H1 (cell line): ENCODE measurements at regions not wholly inside any gene's neighbourhood (a gene's known extent, or its start where the extent isn't known, plus 50 kb on each side); places are given as distances from the start of the nearest gene placed in this dataset.

ENCODE experiments used
- CTCF ChIA-PET: fragments of 300-600 bp; sonication (Branson Sonifier 250); formaldehyde crosslinking; loops from one replicate; lab custom pipeline; 2021; ENCODE audit not compliant: partially characterized antibody; lab: Charles Lee
- POLR2A ChIA-PET: fragments of 300-600 bp; sonication (Branson Sonifier 250); formaldehyde crosslinking; loops from one replicate; lab custom pipeline; 2021; ENCODE audit warnings: inconsistent platforms; ENCODE audit not compliant: partially characterized antibody; lab: Charles Lee
- DNase-seq, 2 experiments: peaks; one replicate each; pipeline versions ENCODE4 v3.0.0 to v3.0.0-alpha.2; 2010 to 2022; ENCODE audit warnings: low spot score in 2 of 2, low read depth in 1 of 2, mixed read lengths in 1 of 2
- FAIRE-seq: peaks from 2 replicates; lab custom pipeline; 2011; peaks lifted over from hg19 to GRCh38; lab: Jason Lieb, UNC
- H2AFZ ChIP-seq: 2 replicates; pipeline ENCODE4 v1.8.1; 2012; ENCODE audit warnings: low read length, inconsistent platforms
- H2AK5ac ChIP-seq: 2 replicates; pipeline ENCODE4 v1.6.1; 2013; ENCODE audit warnings: low read depth, low read length
- H2BK120ac ChIP-seq: replicated peaks from 2 replicates; pipeline ENCODE3; 2013; ENCODE audit warnings: low read depth, low read length, inconsistent platforms
- H2BK12ac ChIP-seq: 2 replicates; pipeline ENCODE4 v1.6.1; 2013; ENCODE audit warnings: low read depth, low read length
- H2BK15ac ChIP-seq: 2 replicates; pipeline ENCODE4 v1.6.1; 2013; ENCODE audit warnings: low read length
- H2BK20ac ChIP-seq: 2 replicates; pipeline ENCODE4 v1.6.1; 2013; ENCODE audit warnings: low read length
- H2BK5ac ChIP-seq: 2 replicates; pipeline ENCODE4 v1.6.1; 2013; ENCODE audit warnings: low read depth, low read length
- H3K14ac ChIP-seq: 2 replicates; pipeline ENCODE4 v1.6.1; 2013; ENCODE audit warnings: inconsistent platforms; ENCODE audit not compliant: insufficient read length
- H3K18ac ChIP-seq: 2 replicates; pipeline ENCODE4 v1.6.1; 2013; ENCODE audit warnings: low read length; ENCODE audit errors: extremely low read depth
- H3K23ac ChIP-seq: 2 replicates; pipeline ENCODE4 v1.6.1; 2013; ENCODE audit warnings: inconsistent platforms; ENCODE audit not compliant: insufficient read length
- H3K23me2 ChIP-seq: 2 replicates; pipeline ENCODE4 v1.6.1; 2013; ENCODE audit warnings: low read depth, low read length
- H3K27ac ChIP-seq: 2 replicates; pipeline ENCODE4 v1.6.1; 2011; ENCODE audit warnings: low read depth, low read length, inconsistent platforms
- H3K27me3 ChIP-seq, 4 experiments: replicated peaks in 1 of 4; 1 replicate in 1 of 4; 2 replicates in 3 of 4; pipeline versions ENCODE4 v1.6.1 to v1.8.1; 2011 to 2013; ENCODE audit warnings: low read length in 3 of 4, mild to moderate bottlenecking in 3 of 4, inconsistent platforms in 2 of 4, mixed read lengths in 2 of 4, moderate library complexity in 1 of 4; ENCODE audit not compliant: control insufficient read depth in 3 of 4, insufficient read depth in 3 of 4; ENCODE audit errors: extremely low read depth in 1 of 4
- H3K36me3 ChIP-seq, 4 experiments: 2 replicates each; pipeline versions ENCODE4 v1.6.1 to v1.8.1; 2011 to 2013; ENCODE audit warnings: mild to moderate bottlenecking in 4 of 4, low read length in 3 of 4, moderate library complexity in 2 of 4, control low read depth in 1 of 4, inconsistent platforms in 1 of 4; ENCODE audit not compliant: insufficient read depth in 4 of 4, control insufficient read depth in 2 of 4
- H3K4ac ChIP-seq: replicated peaks from 2 replicates; pipeline ENCODE3; 2013; ENCODE audit warnings: low read length, low read depth, mixed read lengths, inconsistent platforms; ENCODE audit not compliant: insufficient read length
- H3K4me1 ChIP-seq, 4 experiments: replicated peaks in 1 of 4; 1 replicate in 1 of 4; 2 replicates in 3 of 4; pipeline versions ENCODE4 v1.6.1 to v1.8.1; 2011 to 2013; ENCODE audit warnings: low read length in 3 of 4, inconsistent platforms in 2 of 4, mixed read lengths in 1 of 4; ENCODE audit not compliant: insufficient read depth in 4 of 4, control insufficient read depth in 3 of 4
- H3K4me2 ChIP-seq, 2 experiments: 2 replicates each; pipeline versions ENCODE4 v1.6.1 to v1.8.1; 2011 to 2013; ENCODE audit warnings: low read depth in 2 of 2, low read length in 2 of 2, control low read depth in 1 of 2, inconsistent platforms in 1 of 2, mild to moderate bottlenecking in 1 of 2; ENCODE audit not compliant: insufficient read depth in 1 of 2
- H3K4me3 ChIP-seq, 4 experiments: fragments of 200-600, 300-600 bp in 1 of 4; sonication (generic), shearing (Covaris generic), sonication (Bioruptor Twin) in 1 of 4; 2 replicates each; pipeline versions ENCODE4 v1.5.1 to v1.8.1; 2011 to 2016; ENCODE audit warnings: low read length in 4 of 4, low read depth in 3 of 4, control low read depth in 2 of 4, inconsistent platforms in 2 of 4, mild to moderate bottlenecking in 2 of 4, mixed read lengths in 1 of 4, moderate library complexity in 1 of 4; ENCODE audit not compliant: insufficient read depth in 2 of 4; ENCODE audit errors: extremely low read depth in 1 of 4
- H3K56ac ChIP-seq: replicated peaks from 2 replicates; pipeline ENCODE3; 2013; ENCODE audit warnings: low read depth, mild to moderate bottlenecking, mixed read lengths, low read length, inconsistent platforms; ENCODE audit not compliant: insufficient read length
- H3K79me1 ChIP-seq: 2 replicates; pipeline ENCODE4 v1.6.1; 2013; ENCODE audit warnings: low read depth, low read length, control low read depth
- H3K79me2 ChIP-seq, 2 experiments: 2 replicates each; pipeline versions ENCODE4 v1.6.1 to v1.8.1; 2012 to 2013; ENCODE audit warnings: low read length in 2 of 2, mild to moderate bottlenecking in 2 of 2, inconsistent platforms in 1 of 2; ENCODE audit not compliant: insufficient read depth in 2 of 2, control insufficient read depth in 1 of 2
- H3K9ac ChIP-seq, 4 experiments: replicated peaks in 1 of 4; 1 replicate in 1 of 4; 2 replicates in 3 of 4; pipeline versions ENCODE4 v1.6.1 to v1.8.1; 2011 to 2013; ENCODE audit warnings: low read depth in 3 of 4, low read length in 3 of 4, control low read depth in 2 of 4, mild to moderate bottlenecking in 2 of 4, moderate library complexity in 2 of 4, inconsistent platforms in 1 of 4; ENCODE audit errors: extremely low read depth in 1 of 4
- H3K9me3 ChIP-seq, 2 experiments: 2 replicates each; pipeline versions ENCODE4 v1.6.1 to v1.8.1; 2012 to 2013; ENCODE audit warnings: mild to moderate bottlenecking in 2 of 2, moderate library complexity in 2 of 2, control low read depth in 1 of 2, inconsistent platforms in 1 of 2, low read depth in 1 of 2, low read length in 1 of 2, mixed read lengths in 1 of 2; ENCODE audit not compliant: insufficient read depth in 2 of 2
- H4K20me1 ChIP-seq, 2 experiments: replicated peaks in 1 of 2; 2 replicates each; pipeline versions ENCODE3 to v1.8.1; 2011 to 2013; ENCODE audit warnings: inconsistent platforms in 2 of 2, low read length in 2 of 2, mild to moderate bottlenecking in 1 of 2; ENCODE audit not compliant: insufficient read depth in 2 of 2, control insufficient read depth in 1 of 2
- H4K5ac ChIP-seq: 2 replicates; pipeline ENCODE4 v1.6.1; 2013; ENCODE audit warnings: low read length, low read depth, mixed read lengths, inconsistent platforms; ENCODE audit not compliant: insufficient read length
- H4K8ac ChIP-seq: 2 replicates; pipeline ENCODE4 v1.8.0; 2013; ENCODE audit warnings: mild to moderate bottlenecking, moderate library complexity, low read length, inconsistent platforms; ENCODE audit not compliant: insufficient read depth; ENCODE audit errors: extremely low read depth
- H4K91ac ChIP-seq: replicated peaks from 2 replicates; pipeline ENCODE3; 2013; ENCODE audit warnings: low read length, mixed read lengths, inconsistent platforms; ENCODE audit not compliant: insufficient read length
- ASH2L ChIP-seq: fragments of 200-600, 300-600 bp; sonication (generic); IDR thresholded peaks from one replicate; pipeline ENCODE4 v1.7.1; 2017; ENCODE audit warnings: low read length
- BCL11A ChIP-seq, 2 experiments: IDR thresholded peaks; one replicate each; pipeline ENCODE4 v1.6.1; 2011; ENCODE audit warnings: low read depth in 2 of 2, low read length in 2 of 2, mild to moderate bottlenecking in 2 of 2
- CHD2 ChIP-seq: IDR thresholded peaks from 2 replicates; pipeline ENCODE4 v1.6.1; 2012; ENCODE audit warnings: low read length, improper control_type of control experiment
- CTBP2 ChIP-seq: IDR thresholded peaks from 2 replicates; pipeline ENCODE4 v1.7.0; 2011; ENCODE audit warnings: borderline replicate concordance, mild to moderate bottlenecking, moderate library complexity, mixed read lengths, low read length; ENCODE audit not compliant: insufficient read depth, insufficient read length
- MAFK ChIP-seq: IDR thresholded peaks from 2 replicates; pipeline ENCODE4 v1.6.1; 2012; ENCODE audit warnings: low read depth, mild to moderate bottlenecking, improper control_type of control experiment, low read length
- POLR2A ChIP-seq, 2 experiments: IDR thresholded peaks; 1 replicate in 1 of 2; 2 replicates in 1 of 2; pipeline ENCODE4 v1.6.1; 2011; ENCODE audit warnings: low read depth in 2 of 2, low read length in 2 of 2, mild to moderate bottlenecking in 2 of 2; ENCODE audit errors: control extremely low read depth in 1 of 2
- POU5F1 ChIP-seq: IDR thresholded peaks from 2 replicates; pipeline ENCODE4 v1.6.1; 2011; ENCODE audit warnings: low read depth, mild to moderate bottlenecking, low read length, moderate library complexity
- RBBP5 ChIP-seq: IDR thresholded peaks from 2 replicates; pipeline ENCODE4 v1.7.1; 2012; ENCODE audit warnings: low read depth, mild to moderate bottlenecking, inconsistent platforms, low read length, moderate library complexity, borderline replicate concordance
- RXRA ChIP-seq: IDR thresholded peaks from 2 replicates; pipeline ENCODE4 v1.6.1; 2011; ENCODE audit warnings: low read depth, mild to moderate bottlenecking, low read length, moderate library complexity; ENCODE audit not compliant: insufficient read depth
- TCF12 ChIP-seq: IDR thresholded peaks from 2 replicates; pipeline ENCODE4 v1.6.1; 2011; ENCODE audit warnings: low read depth, mild to moderate bottlenecking, low read length
- TEAD4 ChIP-seq: IDR thresholded peaks from 2 replicates; pipeline ENCODE4 v1.6.1; 2012; ENCODE audit warnings: low read depth, low read length, inconsistent platforms, mixed read lengths
- ZNF274 ChIP-seq: IDR thresholded peaks from 2 replicates; pipeline ENCODE4 v1.7.0; 2012; ENCODE audit warnings: low read length, borderline replicate concordance; ENCODE audit errors: extremely low read depth
- WGBS, 2 experiments: shearing (Covaris generic) in 1 of 2; methylation state at CpG; one replicate each; pipeline versions ENCODE4 v1.1.6 to v1.1.7; 2013 to 2015; ENCODE audit warnings: low lambda C conversion rate in 2 of 2, mixed read lengths in 2 of 2, inconsistent platforms in 1 of 2, low coverage in 1 of 2, missing lambda C conversion rate in 1 of 2; ENCODE audit not compliant: insufficient replicate concordance in 2 of 2, insufficient coverage in 1 of 2, insufficient read length in 1 of 2; ENCODE audit errors: extremely low coverage in 1 of 2, missing lambda C conversion rate in 1 of 2; 5-methylcytosine and 5-hydroxymethylcytosine counted together
- TF ChIP-seq, protein P1 (sequence below): IDR thresholded peaks from 2 replicates; pipeline ENCODE4 v1.6.1; 2011; ENCODE audit warnings: low read depth, mild to moderate bottlenecking, low read length; ENCODE audit not compliant: insufficient read depth

DNA sequence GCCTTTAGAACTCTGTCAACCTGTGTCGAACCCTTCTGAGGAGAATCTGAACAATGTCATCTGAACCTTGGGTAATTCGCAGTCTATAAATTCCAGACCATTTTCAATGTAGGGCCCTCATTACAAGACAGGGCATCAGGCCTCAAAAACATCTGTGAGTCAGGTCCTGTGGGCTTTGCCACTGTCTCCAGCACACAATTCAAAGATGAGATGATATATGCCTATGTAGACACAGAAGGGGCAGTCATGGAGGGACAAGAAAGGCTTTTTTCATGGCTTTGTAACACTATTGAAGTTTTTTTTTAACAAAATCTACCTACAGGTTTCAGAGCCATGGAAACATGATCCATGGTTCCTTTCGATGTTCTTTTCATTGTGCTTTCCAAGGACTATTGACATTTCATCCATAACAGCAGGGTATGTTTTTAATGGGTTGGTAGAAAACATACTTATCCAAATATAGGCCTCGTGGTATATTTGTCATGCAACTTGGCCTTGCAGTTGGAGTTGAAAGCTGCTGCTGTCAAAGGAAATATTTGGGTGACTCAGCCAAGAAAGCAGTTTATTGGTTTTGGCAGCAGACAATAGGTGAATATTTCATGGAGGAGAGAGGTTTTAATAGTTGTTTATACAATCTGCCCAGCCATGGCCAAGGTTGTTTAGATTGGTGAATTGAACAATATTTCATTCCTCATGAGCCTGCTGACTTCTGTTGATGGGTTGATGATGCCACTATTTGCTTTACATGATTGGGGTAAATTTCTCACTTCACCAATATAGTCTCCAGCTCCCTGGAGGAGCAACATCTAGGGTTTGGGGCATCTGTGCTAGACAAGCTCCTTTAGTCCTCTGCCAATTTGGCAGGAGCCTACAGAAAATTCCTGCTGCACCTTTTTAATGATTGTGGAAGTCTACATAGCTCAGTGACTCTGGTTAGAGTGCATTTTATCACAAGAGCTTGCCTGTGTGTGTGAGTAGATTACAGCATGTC lies 158.4 kb upstream of the TMEM72 start:
- no peak overlapping the region for H3K27ac ChIP-seq
- no peak overlapping the region for H3K4ac ChIP-seq
- peaks cover 0 to 3% (median 0%) of the 10 kb centered on the region in 4 experiments; a peak in 1 of 7 replicates for H3K4me1 ChIP-seq
- no peak overlapping the region for H2AFZ ChIP-seq
- no peak overlapping the region for H2AK5ac ChIP-seq
- H4K5ac ChIP-seq = no peak overlapping the region
- no peaks in the 10 kb centered on the region for H3K79me1 ChIP-seq
- no peak overlapping the region for H2BK15ac ChIP-seq
- no peak overlapping the region for H2BK20ac ChIP-seq
- no peak overlapping the region for H3K4me2 ChIP-seq
- H3K4me3 ChIP-seq = no peak overlapping the region
- WGBS, 2 experiments = 82% methylated on average over 4 of the region's 4 CpGs; no CpG with 5 or more reads in 1 of the 2 experiments
- H2BK12ac ChIP-seq = no peak overlapping the region
- ChIA-PET CTCF (no interaction called here), POLR2A (no interaction called here)
- no peak overlapping the region for H3K14ac ChIP-seq
- no peak for FAIRE-seq
- no peak overlapping the region for H3K18ac ChIP-seq
- H3K36me3 ChIP-seq = no peaks in the 10 kb centered on the region
- H3K23ac ChIP-seq = no peak overlapping the region
- peaks cover 2% of the 10 kb centered on the region; the same call in 1 of the 2 replicates for H3K23me2 ChIP-seq
- no peaks in the 10 kb centered on the region for H3K79me2 ChIP-seq
- no peak overlapping the region for H4K91ac ChIP-seq
- no peak overlapping the region for H3K56ac ChIP-seq
- H3K27me3 ChIP-seq = no peaks in the 10 kb centered on the region
- no peak overlapping the region for H2BK120ac ChIP-seq
- H4K8ac ChIP-seq = no peak overlapping the region
- no peak overlapping the region for H2BK5ac ChIP-seq
- DNase-seq = no peak
- H3K9me3 ChIP-seq = no peaks in the 10 kb centered on the region
- H3K9ac ChIP-seq = no peak overlapping the region
- H4K20me1 ChIP-seq = peaks cover 0 to under 1% of the 10 kb centered on the region in 2 experiments
- TF ChIP-seq RXRA = no peak
- TF ChIP-seq, protein P1, sequence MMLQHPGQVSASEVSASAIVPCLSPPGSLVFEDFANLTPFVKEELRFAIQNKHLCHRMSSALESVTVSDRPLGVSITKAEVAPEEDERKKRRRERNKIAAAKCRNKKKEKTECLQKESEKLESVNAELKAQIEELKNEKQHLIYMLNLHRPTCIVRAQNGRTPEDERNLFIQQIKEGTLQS = no peak
- TF ChIP-seq CTBP2 = no peak
- no peak for TF ChIP-seq TEAD4
- TF ChIP-seq POLR2A (IDR thresholded peaks at IDR 0.05; ENCODE audit: control extremely low read depth in 1 of 2, low read depth in 2 of 2, low read length in 2 of 2) = no peak
- TF ChIP-seq CHD2 = no peak
- TF ChIP-seq ZNF274 = no peak
- TF ChIP-seq BCL11A (IDR thresholded peaks at IDR 0.05; ENCODE audit: low read depth in 2 of 2, low read length in 2 of 2) = no peak
- TF ChIP-seq RBBP5 = no peak
- no peak for TF ChIP-seq POU5F1
- TF ChIP-seq TCF12 = no peak
- TF ChIP-seq MAFK = no peak
- TF ChIP-seq ASH2L = no peak
